ENCODE measurements at regions not wholly inside any gene's neighbourhood (a gene's known extent, or its start where the extent isn't known, plus 50 kb on each side); places are given as distances from the start of the nearest gene placed in this dataset.

DNA sequence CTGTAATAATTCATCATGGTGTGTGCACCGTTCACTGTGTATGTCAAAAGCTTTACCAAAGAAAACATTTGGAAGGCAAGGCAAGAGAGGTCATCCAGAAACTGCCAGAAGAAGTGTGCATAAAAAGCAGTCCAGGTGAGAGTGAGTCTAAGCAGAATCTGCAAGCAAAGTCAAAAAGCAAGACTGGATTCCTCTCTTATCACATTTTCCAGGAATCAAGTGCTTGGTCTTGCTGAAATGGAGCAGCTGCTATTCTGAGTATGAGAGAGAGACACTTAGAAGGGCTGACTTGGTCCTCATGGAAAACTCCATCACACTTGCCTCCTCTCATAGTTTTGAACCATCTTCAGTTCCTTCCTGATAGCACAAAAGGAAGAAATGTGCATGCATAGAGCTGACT, 231.3 kb downstream of the ANAPC1 start:
- Histone ChIP-seq H3K4me3 (ENCODE audit: low read depth in 2 of 2, low read length in 2 of 2) (no peak overlapping the region), H3K9me3 (ENCODE audit: control insufficient read depth, insufficient read depth, low read depth, low read length) (peaks cover 1% of the 10 kb centered on the region; the same call in 1 of the 2 replicates), H3K4me1 (ENCODE audit: control insufficient read depth, insufficient read depth, low read length) (no peaks in the 10 kb centered on the region), H3K27ac (ENCODE audit: low read length) (no peak overlapping the region), H3K36me3 (ENCODE audit: control insufficient read depth, insufficient read depth, low read length) (no peaks in the 10 kb centered on the region), H3K27me3 (ENCODE audit: control insufficient read depth, insufficient read depth, low read length) (no peaks in the 10 kb centered on the region)
- ATAC-seq (no peak), DNase-seq (ENCODE audit: low read depth, low spot score) (no peak)
- intact Hi-C loops (cut with micrococcal nuclease; ENCODE audit: unreplicated experiment) (no loop called here), in situ Hi-C loops (cut with HindIII; ENCODE audit: low pct_unique_long_range_greater_than_20kb, low sequenced_read_pairs) (no loop called here)
- POLR2A ChIA-PET: no interaction called here
- TF ChIP-seq TCF7L2 (IDR thresholded peaks at IDR 0.05; ENCODE audit: low read depth, low read length) (no peak), REST (IDR thresholded peaks at IDR 0.05; ENCODE audit: insufficient read depth in 1 of 2, low read depth in 2 of 2, low read length in 1 of 2) (no peak), SIN3A (IDR thresholded peaks at IDR 0.05; ENCODE audit: borderline replicate concordance, insufficient read depth, low read depth, low read length) (no peak), POLR2AphosphoS5 (IDR thresholded peaks at IDR 0.05; ENCODE audit: low read depth, low read length) (no peak)
- TF ChIP-seq, protein P1, sequence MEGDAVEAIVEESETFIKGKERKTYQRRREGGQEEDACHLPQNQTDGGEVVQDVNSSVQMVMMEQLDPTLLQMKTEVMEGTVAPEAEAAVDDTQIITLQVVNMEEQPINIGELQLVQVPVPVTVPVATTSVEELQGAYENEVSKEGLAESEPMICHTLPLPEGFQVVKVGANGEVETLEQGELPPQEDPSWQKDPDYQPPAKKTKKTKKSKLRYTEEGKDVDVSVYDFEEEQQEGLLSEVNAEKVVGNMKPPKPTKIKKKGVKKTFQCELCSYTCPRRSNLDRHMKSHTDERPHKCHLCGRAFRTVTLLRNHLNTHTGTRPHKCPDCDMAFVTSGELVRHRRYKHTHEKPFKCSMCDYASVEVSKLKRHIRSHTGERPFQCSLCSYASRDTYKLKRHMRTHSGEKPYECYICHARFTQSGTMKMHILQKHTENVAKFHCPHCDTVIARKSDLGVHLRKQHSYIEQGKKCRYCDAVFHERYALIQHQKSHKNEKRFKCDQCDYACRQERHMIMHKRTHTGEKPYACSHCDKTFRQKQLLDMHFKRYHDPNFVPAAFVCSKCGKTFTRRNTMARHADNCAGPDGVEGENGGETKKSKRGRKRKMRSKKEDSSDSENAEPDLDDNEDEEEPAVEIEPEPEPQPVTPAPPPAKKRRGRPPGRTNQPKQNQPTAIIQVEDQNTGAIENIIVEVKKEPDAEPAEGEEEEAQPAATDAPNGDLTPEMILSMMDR (IDR thresholded peaks at IDR 0.05): no peak
- BruUV-seq (replicated peaks): no TSS peak
- CTCF ChIA-PET: no interaction called here

- TF ChIP-seq, protein P1 (IDR thresholded peaks at IDR 0.05): no peak
- TF ChIP-seq TCF7L2 (IDR thresholded peaks at IDR 0.05; ENCODE audit: low read depth, low read length): no peak
- no peak for TF ChIP-seq POLR2AphosphoS5 (IDR thresholded peaks at IDR 0.05; ENCODE audit: low read depth, low read length)
- TF ChIP-seq REST (IDR thresholded peaks at IDR 0.05; ENCODE audit: insufficient read depth in 1 of 2, low read depth in 2 of 2, low read length in 1 of 2): no peak
- TF ChIP-seq SIN3A (IDR thresholded peaks at IDR 0.05; ENCODE audit: borderline replicate concordance, insufficient read depth, low read depth, low read length): no peak
- no TSS peak for BruUV-seq (replicated peaks)
- ChIA-PET CTCF (no interaction called here), POLR2A (no interaction called here)
- Histone ChIP-seq H3K4me1 (ENCODE audit: control insufficient read depth, insufficient read depth, low read length) (no peaks in the 10 kb centered on the region), H3K9me3 (ENCODE audit: control insufficient read depth, insufficient read depth, low read depth, low read length) (no peaks in the 10 kb centered on the region), H3K27me3 (ENCODE audit: control insufficient read depth, insufficient read depth, low read length) (no peaks in the 10 kb centered on the region), H3K4me3 (ENCODE audit: low read depth in 2 of 2, low read length in 2 of 2) (no peak overlapping the region), H3K27ac (ENCODE audit: low read length) (no peak overlapping the region), H3K36me3 (ENCODE audit: control insufficient read depth, insufficient read depth, low read length) (no peaks in the 10 kb centered on the region)
- in situ Hi-C loops (cut with HindIII; ENCODE audit: low pct_unique_long_range_greater_than_20kb, low sequenced_read_pairs): no loop called here
- intact Hi-C loops (cut with micrococcal nuclease; ENCODE audit: unreplicated experiment): no loop called here
- no peak for ATAC-seq
- no peak for DNase-seq (ENCODE audit: low read depth, low spot score)
Observed at GRCh38 chr2:111653103-111653624, 230.8 kb downstream of the ANAPC1 start.
